WTC11 (cell line): ENCODE measurements at regions not wholly inside any gene's neighbourhood (a gene's known extent, or its start where the extent isn't known, plus 50 kb on each side); places are given as distances from the start of the nearest gene placed in this dataset.

Experiments used
- ATAC-seq: fragments of 200-7000 bp; cut with Tn5 transposase; 2 replicates; pipeline ENCODE4 v1.10.0; 2021; ENCODE audit warnings: mild to moderate bottlenecking, moderate library complexity
- CTCF ChIA-PET: fragments of 300-600 bp; sonication (Branson Sonifier 250); formaldehyde crosslinking; loops from one replicate; lab custom pipeline; 2021; ENCODE audit warnings: antibody characterized with exemption; lab: Charles Lee
- POLR2A ChIA-PET: fragments of 350-600 bp; sonication (Branson Sonifier 250); formaldehyde crosslinking; loops from one replicate; lab custom pipeline; 2021; ENCODE audit warnings: antibody characterized with exemption; lab: Charles Lee
- DNase-seq: peaks from one replicate; pipeline ENCODE4 v3.0.0; 2021; ENCODE audit warnings: low spot score
- H3K27ac Mint-ChIP-seq: 2 replicates; pipeline ENCODE4 v1.8.0; 2021; ENCODE audit warnings: mixed read lengths
- H3K27me3 Mint-ChIP-seq: 2 replicates; pipeline ENCODE4 v1.8.0; 2021; ENCODE audit warnings: low read depth, mild to moderate bottlenecking, moderate library complexity, mixed read lengths
- H3K36me3 Mint-ChIP-seq: 2 replicates; pipeline ENCODE4 v1.8.0; 2021; ENCODE audit warnings: mixed read lengths
- H3K4me1 Mint-ChIP-seq: 2 replicates; pipeline ENCODE4 v1.8.0; 2022; ENCODE audit warnings: mixed read lengths
- H3K4me3 Mint-ChIP-seq: 2 replicates; pipeline ENCODE4 v1.8.0; 2021; ENCODE audit warnings: mild to moderate bottlenecking, moderate library complexity, mixed read lengths
- H3K9me3 Mint-ChIP-seq: 2 replicates; pipeline ENCODE4 v1.8.0; 2021; ENCODE audit warnings: mixed read lengths
- ARID4B ChIP-seq: sonication (generic); formaldehyde crosslinking; IDR thresholded peaks from 2 replicates; pipeline ENCODE4 v1.8.0; 2023; ENCODE audit warnings: missing genetic modification reagents, mild to moderate bottlenecking, borderline replicate concordance
- CREB1 ChIP-seq: sonication (generic); formaldehyde crosslinking; IDR thresholded peaks from 2 replicates; pipeline ENCODE4 v1.8.0; 2023; ENCODE audit warnings: mild to moderate bottlenecking, missing genetic modification reagents
- E2F4 ChIP-seq: sonication (generic); formaldehyde crosslinking; IDR thresholded peaks from 2 replicates; pipeline ENCODE4 v1.8.1; 2022; ENCODE audit warnings: low read depth, mild to moderate bottlenecking, moderate library complexity, missing genetic modification reagents, borderline replicate concordance
- ERG ChIP-seq: fragments of 250-450 bp; sonication (Bioruptor Pico); IDR thresholded peaks from 2 replicates; pipeline ENCODE4 v1.8.0; 2021; ENCODE audit warnings: mild to moderate bottlenecking
- IRF1 ChIP-seq: sonication (generic); formaldehyde crosslinking; IDR thresholded peaks from 2 replicates; pipeline ENCODE4 v1.8.0; 2023; ENCODE audit warnings: missing genetic modification reagents
- IRF2 ChIP-seq: sonication (generic); formaldehyde crosslinking; IDR thresholded peaks from 2 replicates; pipeline ENCODE4 v1.8.0; 2022; ENCODE audit warnings: low read depth, missing genetic modification reagents, borderline replicate concordance
- JUN ChIP-seq: sonication (generic); formaldehyde crosslinking; IDR thresholded peaks from 2 replicates; pipeline ENCODE4 v1.8.0; 2023; ENCODE audit warnings: mild to moderate bottlenecking, missing genetic modification reagents
- NFYB ChIP-seq: sonication (generic); formaldehyde crosslinking; conservative IDR thresholded peaks from 2 replicates; pipeline ENCODE4 v1.8.0; 2022; ENCODE audit warnings: low read depth, missing genetic modification reagents
- OVOL2 ChIP-seq: fragments of 250-450 bp; sonication (Bioruptor Pico); IDR thresholded peaks from 2 replicates; pipeline ENCODE4 v1.9.0; 2021; ENCODE audit warnings: mild to moderate bottlenecking, borderline replicate concordance
- SMAD3 ChIP-seq: sonication (generic); formaldehyde crosslinking; IDR thresholded peaks from 2 replicates; pipeline ENCODE4 v1.8.0; 2022; ENCODE audit warnings: missing genetic modification reagents, mild to moderate bottlenecking, borderline replicate concordance
- STAT6 ChIP-seq: sonication (generic); formaldehyde crosslinking; conservative IDR thresholded peaks from 2 replicates; pipeline ENCODE4 v1.8.1; 2023; ENCODE audit warnings: mild to moderate bottlenecking, low read depth, missing genetic modification reagents, moderate library complexity
- TCF7 ChIP-seq: sonication (generic); formaldehyde crosslinking; IDR thresholded peaks from 2 replicates; pipeline ENCODE4 v1.8.0; 2022; ENCODE audit warnings: mild to moderate bottlenecking, low read depth, missing genetic modification reagents, moderate library complexity
- ZNF138 ChIP-seq: sonication (generic); formaldehyde crosslinking; conservative IDR thresholded peaks from 2 replicates; pipeline ENCODE4 v1.8.1; 2022; ENCODE audit warnings: mild to moderate bottlenecking, moderate library complexity, missing genetic modification reagents
- ZNF219 ChIP-seq: sonication (generic); formaldehyde crosslinking; IDR thresholded peaks from 2 replicates; pipeline ENCODE4 v1.8.0; 2023; ENCODE audit warnings: missing genetic modification reagents, mild to moderate bottlenecking, borderline replicate concordance
- ZNF263 ChIP-seq: sonication (generic); formaldehyde crosslinking; IDR thresholded peaks from 2 replicates; pipeline ENCODE4 v1.8.1; 2022; ENCODE audit warnings: low read depth, mild to moderate bottlenecking, moderate library complexity, missing genetic modification reagents
- ZNF396 ChIP-seq: fragments of 250-450 bp; sonication (Bioruptor Pico); IDR thresholded peaks from 2 replicates; pipeline ENCODE4 v1.8.0; 2021; ENCODE audit warnings: mild to moderate bottlenecking, moderate library complexity, borderline replicate concordance
- ZNF425 ChIP-seq: fragments of 250-450 bp; sonication (Bioruptor Pico); conservative IDR thresholded peaks from 2 replicates; pipeline ENCODE4 v1.9.0; 2021; ENCODE audit warnings: mild to moderate bottlenecking
- ZSCAN18 ChIP-seq: fragments of 250-450 bp; sonication (Bioruptor Pico); IDR thresholded peaks from 2 replicates; pipeline ENCODE4 v2.1.2; 2022; ENCODE audit warnings: mild to moderate bottlenecking, moderate library complexity

- CTCF ChIA-PET: no interaction called here
- H3K4me1 Mint-ChIP-seq: peaks cover under 1% of the 10 kb centered on the region; the same call in 1 of the 2 replicates
- peaks cover 18% of the 10 kb centered on the region for H3K36me3 Mint-ChIP-seq
- no peak for ATAC-seq
- H3K4me3 Mint-ChIP-seq: no peak overlapping the region
- no peak for TF ChIP-seq E2F4
- TF ChIP-seq JUN (CRISPR knock-in tag): no peak
- no peak for TF ChIP-seq ZNF263
- no peak for TF ChIP-seq OVOL2 (CRISPR knock-in tag)
- TF ChIP-seq ERG (CRISPR knock-in tag): no peak
- TF ChIP-seq ZNF138 (CRISPR knock-in tag): no peak
- TF ChIP-seq ZSCAN18: no peak
- TF ChIP-seq IRF2: no peak
- no peak for TF ChIP-seq STAT6 (CRISPR knock-in tag)
- TF ChIP-seq CREB1 (CRISPR knock-in tag): no peak
- no peak for TF ChIP-seq SMAD3 (CRISPR knock-in tag)
- no peak for TF ChIP-seq ZNF396 (CRISPR knock-in tag)
- no peak for TF ChIP-seq ARID4B (CRISPR knock-in tag)
- TF ChIP-seq TCF7 (CRISPR knock-in tag): no peak
- TF ChIP-seq IRF1: no peak
- no peak for TF ChIP-seq ZNF425 (CRISPR knock-in tag)
- no peak for TF ChIP-seq ZNF219 (CRISPR knock-in tag)
- TF ChIP-seq NFYB: no peak
- no peak overlapping the region for H3K27ac Mint-ChIP-seq
- H3K9me3 Mint-ChIP-seq: peaks cover 30% of the 10 kb centered on the region
- peaks cover 3% of the 10 kb centered on the region; the same call in 1 of the 2 replicates for H3K27me3 Mint-ChIP-seq
- DNase-seq: no peak
- POLR2A ChIA-PET: no interaction called here
Measured at GRCh38 chr16:54467398-54467797, 180.8 kb upstream of the IRX3 start.
